Esophagus muscularis mucosa (tissue), 4 donors: ENCODE measurements at regions not wholly inside any gene's neighbourhood (a gene's known extent, or its start where the extent isn't known, plus 50 kb on each side); places are given as distances from the start of the nearest gene placed in this dataset.

ENCODE experiments used
- DNase-seq: peaks from one replicate; pipeline ENCODE4 v3.0.0-alpha.2; 2017; ENCODE audit errors: extremely low spot score
- H3K27ac ChIP-seq, 4 donors: fragments of 200-600 bp; sonication (generic); replicated peaks in 1 of 4; 1 replicate in 3 of 4; 2 replicates in 1 of 4; pipeline ENCODE4 v1.5.1; 2016 to 2019; ENCODE audit warnings: mild to moderate bottlenecking in 1 of 4
- H3K27me3 ChIP-seq, 4 donors: fragments of 200-600 bp; sonication (generic); one replicate each; pipeline versions ENCODE4 v1.5.1 to v1.6.0; 2016 to 2019
- H3K36me3 ChIP-seq, 4 donors: fragments of 200-600 bp; sonication (generic); one replicate each; pipeline ENCODE4 v1.5.1; 2016 to 2019
- H3K4me1 ChIP-seq, 4 donors: fragments of 200-600 bp; sonication (generic); one replicate each; pipeline ENCODE4 v1.5.1; 2016 to 2019
- H3K4me3 ChIP-seq, 4 donors: fragments of 200-600 bp; sonication (generic); 1 replicate in 2 of 4; 2 replicates in 2 of 4; pipeline ENCODE4 v1.5.1; 2016 to 2019; ENCODE audit warnings: mild to moderate bottlenecking in 4 of 4, moderate library complexity in 1 of 4
- H3K9me3 ChIP-seq, 4 donors: fragments of 200-600 bp; sonication (generic); 1 replicate in 3 of 4; 2 replicates in 1 of 4; pipeline ENCODE4 v1.5.1; 2016 to 2019
- CTCF ChIP-seq, 3 experiments: fragments of 200-600 bp in 2 of 3; fragments of 450-650 bp in 1 of 3; sonication (generic) in 2 of 3; IDR thresholded peaks; one replicate each; pipeline ENCODE4 v1.5.1; 2017 to 2019; ENCODE audit warnings: antibody characterized with exemption in 3 of 3, mild to moderate bottlenecking in 2 of 3, moderate library complexity in 1 of 3
- EP300 ChIP-seq: sonication (generic); formaldehyde crosslinking; IDR thresholded peaks from one replicate; pipeline ENCODE4 v1.6.1; 2017; ENCODE audit warnings: antibody characterized with exemption
- POLR2A ChIP-seq: fragments of 450-650 bp; IDR thresholded peaks from one replicate; pipeline ENCODE4 v1.6.1; 2017; ENCODE audit warnings: antibody characterized with exemption, moderate library complexity, mild to moderate bottlenecking, low read depth
- POLR2AphosphoS5 ChIP-seq, 2 donors: sonication (generic); formaldehyde crosslinking; IDR thresholded peaks; one replicate each; pipeline ENCODE4 v1.6.1; 2017; ENCODE audit warnings: antibody characterized with exemption in 2 of 2
- WGBS: methylation state at CpG from one replicate; pipeline ENCODE4 v1.1.5; 2018; 5-methylcytosine and 5-hydroxymethylcytosine counted together
- intact Hi-C: fragments of 100-400 bp; cut with DNase I; formaldehyde crosslinking; loops from one replicate; pipeline ENCODE4 v1.15.1; 2023

- no peak overlapping the region for H3K27ac ChIP-seq
- intact Hi-C loops: loop anchor here (5.0 kb wide), 1 partner anchor 1245 kb away; no protein-coding TSS in a partner anchor
- no peaks in the 10 kb centered on the region for H3K9me3 ChIP-seq
- no peak overlapping the region for H3K4me3 ChIP-seq
- TF ChIP-seq EP300 (no peak), CTCF (IDR thresholded peaks at IDR 0.05) (no peak)
- no peaks in the 10 kb centered on the region for H3K36me3 ChIP-seq
- WGBS: 85% methylated on average over 3 of the region's 3 CpGs
- no peak for DNase-seq
- no peaks in the 10 kb centered on the region for H3K27me3 ChIP-seq
- H3K4me1 ChIP-seq: peaks cover 0 to 6% (median 0%) of the 10 kb centered on the region in 4 donors
Measured at GRCh38 chr10:36882781-36883180, 242.6 kb upstream of the ANKRD30A start.

- no peak for DNase-seq
- no peak overlapping the region for H3K4me3 ChIP-seq
- no peaks in the 10 kb centered on the region for H3K9me3 ChIP-seq
- intact Hi-C loops: loop anchor here (5.0 kb wide), 1 partner anchor 1244 kb away; no protein-coding TSS in a partner anchor
- no peaks in the 10 kb centered on the region for H3K27me3 ChIP-seq
- TF ChIP-seq CTCF (IDR thresholded peaks at IDR 0.05): peak; percentile 52 to 63 (median 53)
- no peak for TF ChIP-seq POLR2A
- TF ChIP-seq EP300: no peak
- TF ChIP-seq POLR2AphosphoS5 (IDR thresholded peaks at IDR 0.05): no peak
- no peak overlapping the region for H3K27ac ChIP-seq
- WGBS: 9% methylated on average over 5 of the region's 5 CpGs
- H3K4me1 ChIP-seq: peaks cover 0 to 6% (median 0%) of the 10 kb centered on the region in 4 donors
- no peaks in the 10 kb centered on the region for H3K36me3 ChIP-seq
Measured at GRCh38 chr10:36880898-36881297, 244.5 kb upstream of the ANKRD30A start.

- Histone ChIP-seq H3K4me1 (peaks cover 2 to 10% (median 5%) of the 10 kb centered on the region in 4 donors), H3K9me3 (no peaks in the 10 kb centered on the region), H3K4me3 (no peak overlapping the region), H3K27ac (no peak overlapping the region), H3K36me3 (no peaks in the 10 kb centered on the region), H3K27me3 (no peaks in the 10 kb centered on the region)
- intact Hi-C loops: loop anchor here (10.0 kb wide), 1 partner anchor 98 kb away; no protein-coding TSS in a partner anchor
- TF ChIP-seq CTCF (IDR thresholded peaks at IDR 0.05) (no peak), POLR2A (no peak), POLR2AphosphoS5 (IDR thresholded peaks at IDR 0.05) (no peak), EP300 (no peak)
- 74% methylated on average over 6 of the region's 6 CpGs for WGBS
- DNase-seq: no peak
Measured at GRCh38 chr10:36872702-36873393, 252.6 kb upstream of the ANKRD30A start.

- peaks cover 0 to 5% (median 0%) of the 10 kb centered on the region in 4 donors for H3K4me1 ChIP-seq
- no peak overlapping the region for H3K4me3 ChIP-seq
- H3K27ac ChIP-seq: no peak overlapping the region
- H3K36me3 ChIP-seq: no peaks in the 10 kb centered on the region
- DNase-seq: no peak
- H3K27me3 ChIP-seq: no peaks in the 10 kb centered on the region
- no peak for TF ChIP-seq POLR2AphosphoS5 (IDR thresholded peaks at IDR 0.05)
- TF ChIP-seq POLR2A: no peak
- no peak for TF ChIP-seq CTCF (IDR thresholded peaks at IDR 0.05)
- TF ChIP-seq EP300: no peak
- WGBS: 59% methylated on average over 4 of the region's 4 CpGs
- H3K9me3 ChIP-seq: no peaks in the 10 kb centered on the region
- intact Hi-C loops: no loop called here
Measured at GRCh38 chr10:36840788-36841187, 284.6 kb upstream of the ANKRD30A start.

GRCh38 chr10:36837416-36837815 lies 288.0 kb upstream of the ANKRD30A start:
- intact Hi-C loops: no loop called here
- H3K9me3 ChIP-seq: no peaks in the 10 kb centered on the region
- no peak overlapping the region for H3K4me3 ChIP-seq
- TF ChIP-seq POLR2AphosphoS5 (IDR thresholded peaks at IDR 0.05) (no peak), POLR2A (no peak), EP300 (no peak), CTCF (IDR thresholded peaks at IDR 0.05) (no peak)
- H3K27me3 ChIP-seq: no peaks in the 10 kb centered on the region
- DNase-seq: no peak
- H3K27ac ChIP-seq: no peak overlapping the region
- H3K4me1 ChIP-seq: peaks cover 0 to 6% (median 2%) of the 10 kb centered on the region in 4 donors
- H3K36me3 ChIP-seq: no peaks in the 10 kb centered on the region
